CD4-positive, alpha-beta memory T cell (primary cell): ENCODE measurements at regions not wholly inside any gene's neighbourhood (a gene's known extent, or its start where the extent isn't known, plus 50 kb on each side); places are given as distances from the start of the nearest gene placed in this dataset.

ENCODE experiments used
- CTCF ChIA-PET: fragments of 350-600 bp; sonication (Branson Sonifier 250); formaldehyde crosslinking; loops from one replicate; lab custom pipeline; 2021; ENCODE audit warnings: inconsistent platforms; ENCODE audit not compliant: partially characterized antibody; lab: Charles Lee
- POLR2A ChIA-PET: fragments of 350-600 bp; sonication (Branson Sonifier 250); formaldehyde crosslinking; loops from one replicate; lab custom pipeline; 2021; ENCODE audit not compliant: partially characterized antibody; lab: Charles Lee
- DNase-seq, 5 donors: peaks; one replicate each; pipeline versions ENCODE4 v3.0.0 to v3.0.0-alpha.2; 2020 to 2022; ENCODE audit warnings: mixed read lengths in 1 of 5
- H3K27ac ChIP-seq: one replicate; pipeline ENCODE4 v1.7.0; 2013; ENCODE audit warnings: low read depth, low read length
- H3K27me3 ChIP-seq: 2 replicates; pipeline ENCODE4 v1.7.0; 2013; ENCODE audit warnings: mild to moderate bottlenecking, low read length, moderate library complexity; ENCODE audit not compliant: insufficient read depth
- H3K36me3 ChIP-seq: 2 replicates; pipeline ENCODE4 v1.7.0; 2013; ENCODE audit warnings: mild to moderate bottlenecking, low read length, moderate library complexity; ENCODE audit not compliant: insufficient read depth
- H3K4me1 ChIP-seq: 2 replicates; pipeline ENCODE4 v1.7.0; 2013; ENCODE audit warnings: mild to moderate bottlenecking, low read length, moderate library complexity; ENCODE audit not compliant: insufficient read depth
- H3K4me3 ChIP-seq, 2 donors: one replicate each; pipeline ENCODE4 v1.7.0; 2013; ENCODE audit warnings: low read length in 2 of 2, mild to moderate bottlenecking in 1 of 2
- H3K9me3 ChIP-seq, 2 donors: one replicate each; pipeline ENCODE4 v1.7.0; 2013; ENCODE audit warnings: low read length in 2 of 2, control low read depth in 1 of 2; ENCODE audit not compliant: control insufficient read depth in 1 of 2
- H3K27ac Mint-ChIP-seq, 7 donors: one replicate each; pipeline ENCODE4 v1.8.0; 2020 to 2021; ENCODE audit warnings: mixed read lengths in 7 of 7, mild to moderate bottlenecking in 6 of 7, inconsistent platforms in 3 of 7, moderate library complexity in 3 of 7
- H3K27me3 Mint-ChIP-seq, 2 donors: one replicate each; pipeline ENCODE4 v1.8.0; 2020 to 2021; ENCODE audit warnings: mixed read lengths in 2 of 2
- H3K36me3 Mint-ChIP-seq, 2 donors: one replicate each; pipeline ENCODE4 v1.8.0; 2020 to 2021; ENCODE audit warnings: mixed read lengths in 2 of 2, inconsistent platforms in 1 of 2, mild to moderate bottlenecking in 1 of 2
- H3K4me1 Mint-ChIP-seq, 4 donors: one replicate each; pipeline ENCODE4 v1.8.0; 2020 to 2021; ENCODE audit warnings: mixed read lengths in 4 of 4, mild to moderate bottlenecking in 1 of 4
- H3K4me3 Mint-ChIP-seq, 8 donors: one replicate each; pipeline ENCODE4 v1.8.0; 2020 to 2021; ENCODE audit warnings: mixed read lengths in 8 of 8, mild to moderate bottlenecking in 7 of 8, moderate library complexity in 6 of 8, inconsistent platforms in 3 of 8
- H3K9me3 Mint-ChIP-seq, 8 donors: one replicate each; pipeline ENCODE4 v1.8.0; 2020 to 2021; ENCODE audit warnings: mixed read lengths in 8 of 8, mild to moderate bottlenecking in 5 of 8, inconsistent platforms in 3 of 8, moderate library complexity in 1 of 8
- intact Hi-C: fragments of 100-400 bp; cut with micrococcal nuclease; formaldehyde crosslinking; loops from one replicate; pipeline ENCODE4 v1.15.1; 2023

DNA sequence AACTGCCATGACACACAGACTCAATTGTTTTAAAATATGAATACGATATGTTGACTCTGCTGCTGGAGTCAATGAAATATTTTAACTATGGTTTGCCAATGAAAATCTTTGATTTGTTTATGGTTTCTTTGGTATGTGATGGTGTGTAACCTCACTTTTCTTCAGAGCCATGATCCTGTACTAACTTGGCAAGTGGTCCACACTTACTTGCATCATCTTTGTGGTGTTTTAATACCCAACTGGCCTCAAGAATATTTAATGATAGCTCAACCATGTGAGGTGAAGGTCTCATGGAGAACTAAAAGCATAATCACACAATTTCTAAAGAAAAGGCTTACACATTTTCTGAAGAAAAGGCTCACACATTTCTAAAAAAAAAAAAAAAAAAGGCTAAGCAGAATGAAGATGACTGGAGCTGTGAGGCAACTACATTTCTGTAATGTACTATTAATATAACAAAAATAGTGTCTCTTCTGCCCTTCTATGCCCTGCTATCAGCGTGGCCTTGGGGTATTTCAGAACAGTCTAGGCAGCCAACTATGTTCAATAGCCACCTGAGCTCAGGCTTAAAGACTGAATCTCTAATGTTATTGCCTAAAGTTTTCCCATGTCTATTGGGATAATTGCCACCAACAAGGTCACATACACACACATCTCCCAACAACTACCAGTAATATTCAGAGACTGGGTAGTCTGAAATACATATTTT is 395.0 kb downstream of the MLLT3 start:
- DNase-seq, result no peak
- peaks cover 9% of the 10 kb centered on the region for H3K4me1 ChIP-seq
- H3K4me1 Mint-ChIP-seq, result peaks cover 9 to 28% (median 23%) of the 10 kb centered on the region in 4 donors
- no peaks in the 10 kb centered on the region for H3K27me3 ChIP-seq
- no peak overlapping the region for H3K27ac ChIP-seq
- intact Hi-C loops, result no loop called here
- no peaks in the 10 kb centered on the region for H3K27me3 Mint-ChIP-seq
- H3K4me3 ChIP-seq, result no peak overlapping the region
- H3K27ac Mint-ChIP-seq, result peak overlapping the region in 2 of 7 donors; percentile 44 to 61
- no peak overlapping the region for H3K4me3 Mint-ChIP-seq
- H3K9me3 ChIP-seq, result no peaks in the 10 kb centered on the region
- H3K36me3 Mint-ChIP-seq, result no peaks in the 10 kb centered on the region
- H3K9me3 Mint-ChIP-seq, result peaks cover 0 to 6% (median 0%) of the 10 kb centered on the region in 8 donors
- ChIA-PET CTCF (interaction anchor here (1.3 to 1.4 kb wide), 2 partner anchors 16 to 281 kb away, joined by 3 read pairs; no protein-coding TSS in a partner anchor), POLR2A (no interaction called here)
- H3K36me3 ChIP-seq, result no peaks in the 10 kb centered on the region

DNA sequence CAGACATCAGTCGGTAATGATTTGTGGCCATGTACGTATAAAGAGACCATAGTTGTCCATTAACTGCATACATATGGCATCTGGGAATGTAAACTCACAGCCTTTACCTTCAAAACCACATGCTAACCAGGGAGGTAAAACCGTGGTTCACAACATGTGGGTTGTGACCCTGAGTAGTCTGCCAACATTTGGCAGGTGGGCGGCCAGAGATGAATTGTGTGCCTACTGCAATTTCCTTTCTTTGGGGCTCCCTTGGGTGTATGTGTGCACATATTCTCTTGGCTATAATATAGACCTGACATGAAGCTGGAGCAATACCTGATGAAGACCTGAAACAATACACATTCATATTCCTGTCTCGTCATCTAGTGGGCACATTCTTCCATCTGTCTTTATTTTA is 396.0 kb downstream of the MLLT3 start:
- Histone ChIP-seq H3K9me3 (no peaks in the 10 kb centered on the region), H3K4me3 (no peak overlapping the region), H3K4me1 (peaks cover 9% of the 10 kb centered on the region), H3K27ac (no peak overlapping the region), H3K36me3 (no peaks in the 10 kb centered on the region), H3K27me3 (no peaks in the 10 kb centered on the region)
- peaks cover 11 to 29% (median 25%) of the 10 kb centered on the region in 4 donors for H3K4me1 Mint-ChIP-seq
- no peaks in the 10 kb centered on the region for H3K27me3 Mint-ChIP-seq
- CTCF ChIA-PET, result interaction anchor here (1.3 kb wide), 1 partner anchor 17 kb away, joined by 3 read pairs; no protein-coding TSS in a partner anchor
- intact Hi-C loops, result no loop called here
- DNase-seq, result no peak
- H3K36me3 Mint-ChIP-seq, result no peaks in the 10 kb centered on the region
- peaks cover 0 to 5% (median 0%) of the 10 kb centered on the region in 8 donors for H3K9me3 Mint-ChIP-seq
- H3K4me3 Mint-ChIP-seq, result peak overlapping the region in 6 of 8 donors; percentile 19 to 86 (median 74)
- POLR2A ChIA-PET, result no interaction called here
- H3K27ac Mint-ChIP-seq, result no peak overlapping the region

DNA sequence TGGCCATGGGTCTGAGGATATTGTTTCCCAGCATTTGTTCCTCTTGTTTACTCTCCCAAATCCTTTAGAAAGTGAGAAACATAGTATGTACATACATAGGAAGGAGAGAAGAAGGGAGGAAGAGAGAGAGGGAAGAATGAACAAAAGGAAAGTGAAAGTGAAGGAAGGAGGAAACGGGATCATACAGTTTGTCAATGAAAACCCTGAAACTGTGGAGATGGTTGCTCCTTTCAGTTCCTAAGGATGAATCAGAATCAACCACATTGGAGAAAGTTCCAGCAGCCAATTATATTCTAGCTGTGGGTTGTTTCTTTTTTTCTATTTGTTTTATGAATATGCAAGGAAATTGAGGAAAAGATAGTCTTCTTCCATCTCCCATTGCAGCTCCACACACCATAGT is 396.5 kb downstream of the MLLT3 start:
- Mint-ChIP-seq H3K4me3 (peak overlapping the region; percentile 65 to 86 (median 76)), H3K27ac (no peak overlapping the region), H3K4me1 (peaks cover 15 to 35% (median 31%) of the 10 kb centered on the region in 4 donors), H3K9me3 (peaks cover 0 to 4% (median 0%) of the 10 kb centered on the region in 8 donors), H3K27me3 (peaks cover 0 to 3% of the 10 kb centered on the region in 2 donors), H3K36me3 (no peaks in the 10 kb centered on the region)
- ChIA-PET POLR2A (interaction anchor here (1.2 kb wide), 1 partner anchor 96 kb away, joined by 3 read pairs; no protein-coding TSS in a partner anchor), CTCF (interaction anchor here (1.3 kb wide), 1 partner anchor 17 kb away, joined by 3 read pairs; no protein-coding TSS in a partner anchor)
- Histone ChIP-seq H3K36me3 (no peaks in the 10 kb centered on the region), H3K27me3 (no peaks in the 10 kb centered on the region), H3K4me1 (peaks cover 9% of the 10 kb centered on the region), H3K27ac (no peak overlapping the region), H3K9me3 (no peaks in the 10 kb centered on the region), H3K4me3 (no peak overlapping the region)
- DNase-seq, result no peak
- intact Hi-C loops, result no loop called here

DNA sequence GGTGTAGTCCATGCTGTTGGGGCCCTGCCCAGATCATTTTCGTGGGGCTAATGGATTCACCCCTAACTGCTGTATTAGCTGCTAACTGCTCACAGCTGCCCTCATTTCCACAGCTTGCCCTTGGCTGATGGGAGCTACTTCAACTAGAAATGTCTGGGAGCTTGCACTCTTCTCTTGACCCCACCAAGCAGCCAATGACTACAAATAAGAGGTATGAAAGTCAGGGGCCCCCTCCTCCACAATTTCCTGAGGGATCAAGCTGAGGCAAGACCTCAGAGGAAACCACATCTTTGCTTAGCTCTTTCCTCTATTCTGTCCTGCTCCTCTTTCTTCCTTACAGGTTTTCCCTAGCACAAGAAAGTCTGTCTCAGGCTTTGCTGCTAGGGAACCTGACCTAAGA is 397.5 kb downstream of the MLLT3 start:
- no peak overlapping the region for H3K27ac ChIP-seq
- H3K4me1 Mint-ChIP-seq, result peaks cover 15 to 36% (median 31%) of the 10 kb centered on the region in 4 donors
- DNase-seq, result no peak
- peaks cover 0 to 4% (median 0%) of the 10 kb centered on the region in 8 donors for H3K9me3 Mint-ChIP-seq
- peaks cover 9% of the 10 kb centered on the region for H3K4me1 ChIP-seq
- ChIA-PET CTCF (no interaction called here), POLR2A (interaction anchor here (1.2 kb wide), 1 partner anchor 97 kb away, joined by 3 read pairs; no protein-coding TSS in a partner anchor)
- intact Hi-C loops, result no loop called here
- no peaks in the 10 kb centered on the region for H3K27me3 ChIP-seq
- no peaks in the 10 kb centered on the region for H3K9me3 ChIP-seq
- no peaks in the 10 kb centered on the region for H3K36me3 ChIP-seq
- no peaks in the 10 kb centered on the region for H3K36me3 Mint-ChIP-seq
- peak overlapping the region in 2 of 8 donors; percentile 8 to 70 for H3K4me3 Mint-ChIP-seq
- peaks cover 0 to 3% of the 10 kb centered on the region in 2 donors for H3K27me3 Mint-ChIP-seq
- no peak overlapping the region for H3K4me3 ChIP-seq
- H3K27ac Mint-ChIP-seq, result no peak overlapping the region

DNA sequence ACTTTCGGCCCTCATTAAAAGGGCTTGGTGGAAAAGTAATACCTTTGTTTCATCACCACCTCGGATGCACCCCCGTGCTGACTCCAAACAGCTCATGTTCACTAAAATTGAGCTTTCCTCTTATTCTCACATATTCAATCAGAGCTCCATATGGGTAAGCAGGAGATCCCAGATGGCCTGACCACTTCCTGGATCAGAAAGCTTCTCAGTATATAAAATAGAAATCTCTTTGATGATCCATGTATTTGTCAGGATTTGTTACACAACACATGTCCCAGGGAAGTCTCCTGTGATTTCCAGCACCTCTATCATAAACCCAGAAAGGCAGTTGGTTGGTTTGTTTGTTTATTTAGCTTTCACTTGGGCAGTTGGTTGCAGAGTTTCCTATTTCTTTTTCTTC is 402.0 kb downstream of the MLLT3 start:
- intact Hi-C loops, result no loop called here
- peaks cover 0 to 4% (median 0%) of the 10 kb centered on the region in 8 donors for H3K9me3 Mint-ChIP-seq

DNA sequence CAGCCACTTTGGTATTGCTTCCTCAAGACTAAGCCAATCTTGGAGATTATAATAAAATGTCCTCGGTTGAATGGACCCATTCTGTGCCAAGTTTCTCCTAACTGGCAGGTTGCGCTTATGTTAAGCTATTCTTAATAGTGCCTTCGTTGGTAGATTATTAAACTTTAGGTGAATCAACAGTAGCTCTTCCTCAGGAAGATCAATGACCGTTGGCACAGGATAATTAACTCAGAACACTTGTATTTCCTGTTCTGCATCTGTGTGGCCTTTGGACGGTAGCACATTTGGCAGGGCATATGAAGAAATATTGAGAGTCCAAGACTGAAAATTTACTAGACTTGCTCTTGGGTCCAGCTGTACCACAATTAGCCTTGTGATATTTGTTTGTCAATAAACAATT is 402.9 kb downstream of the MLLT3 start:
- Mint-ChIP-seq H3K36me3 (no peaks in the 10 kb centered on the region), H3K4me3 (no peak overlapping the region), H3K27ac (no peak overlapping the region), H3K27me3 (peaks cover 0 to 3% of the 10 kb centered on the region in 2 donors), H3K9me3 (peaks cover 0 to 3% (median 0%) of the 10 kb centered on the region in 8 donors), H3K4me1 (peaks cover 7 to 12% (median 9%) of the 10 kb centered on the region in 4 donors)
- ChIA-PET POLR2A (no interaction called here), CTCF (no interaction called here)
- Histone ChIP-seq H3K36me3 (no peaks in the 10 kb centered on the region), H3K9me3 (no peaks in the 10 kb centered on the region), H3K4me1 (no peaks in the 10 kb centered on the region), H3K4me3 (no peak overlapping the region), H3K27ac (no peak overlapping the region), H3K27me3 (no peaks in the 10 kb centered on the region)
- intact Hi-C loops, result loop anchor here (10.0 kb wide), 1 partner anchor 95 kb away; no protein-coding TSS in a partner anchor
- DNase-seq, result no peak

More for the DNA sequence above, 402.0 kb downstream of the MLLT3 start:
- Histone ChIP-seq H3K27ac (no peak overlapping the region), H3K36me3 (no peaks in the 10 kb centered on the region), H3K4me1 (peaks cover 4% of the 10 kb centered on the region), H3K9me3 (no peaks in the 10 kb centered on the region), H3K27me3 (no peaks in the 10 kb centered on the region), H3K4me3 (no peak overlapping the region)
- ChIA-PET CTCF (no interaction called here), POLR2A (no interaction called here)
- no peak overlapping the region for H3K4me3 Mint-ChIP-seq
- no peaks in the 10 kb centered on the region for H3K36me3 Mint-ChIP-seq
- no peak overlapping the region for H3K27ac Mint-ChIP-seq
- H3K27me3 Mint-ChIP-seq, result peaks cover 0 to 3% of the 10 kb centered on the region in 2 donors
- DNase-seq, result no peak
- peaks cover 14 to 20% (median 16%) of the 10 kb centered on the region in 4 donors for H3K4me1 Mint-ChIP-seq

DNA sequence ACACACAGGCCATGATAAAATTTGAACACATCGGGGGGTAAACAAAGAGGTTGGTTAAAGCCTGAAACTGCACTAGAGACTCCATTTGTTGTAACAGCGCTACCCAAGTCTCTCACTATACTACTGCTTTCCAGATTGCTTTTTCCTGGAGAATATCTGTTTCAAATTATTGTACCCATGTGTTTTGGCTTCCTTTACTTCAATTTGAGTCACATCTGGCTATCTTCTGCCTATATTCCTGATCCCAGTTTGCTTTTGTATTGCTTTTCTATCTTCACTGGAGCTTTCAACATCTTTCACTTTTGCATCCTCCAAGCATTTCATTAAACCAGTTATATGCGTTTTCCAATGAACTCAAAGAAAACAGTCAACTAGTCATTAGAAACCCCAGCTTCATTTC is 404.7 kb downstream of the MLLT3 start:
- H3K27ac ChIP-seq, result no peak overlapping the region
- H3K27me3 Mint-ChIP-seq, result peaks cover 0 to 3% of the 10 kb centered on the region in 2 donors
- H3K4me3 ChIP-seq, result no peak overlapping the region
- no peak overlapping the region for H3K27ac Mint-ChIP-seq
- no peak for DNase-seq
- H3K27me3 ChIP-seq, result no peaks in the 10 kb centered on the region
- H3K4me1 Mint-ChIP-seq, result peaks cover 6 to 9% (median 7%) of the 10 kb centered on the region in 4 donors
- CTCF ChIA-PET, result no interaction called here
- H3K36me3 Mint-ChIP-seq, result no peaks in the 10 kb centered on the region
- H3K4me3 Mint-ChIP-seq, result no peak overlapping the region
- H3K9me3 ChIP-seq, result no peaks in the 10 kb centered on the region
- no peaks in the 10 kb centered on the region for H3K4me1 ChIP-seq
- H3K36me3 ChIP-seq, result no peaks in the 10 kb centered on the region
- H3K9me3 Mint-ChIP-seq, result peaks cover 0 to 3% (median 0%) of the 10 kb centered on the region in 8 donors
- POLR2A ChIA-PET, result no interaction called here
- intact Hi-C loops, result loop anchor here (10.0 kb wide), 1 partner anchor 97 kb away; no protein-coding TSS in a partner anchor
